HCT116 (cell line): ENCODE measurements at regions not wholly inside any gene's neighbourhood (a gene's known extent, or its start where the extent isn't known, plus 50 kb on each side); places are given as distances from the start of the nearest gene placed in this dataset.

ENCODE experiments used
- ATAC-seq: fragments of 200-7000 bp; cut with Tn5 transposase; 2 replicates; pipeline ENCODE4 v1.9.1; 2020; ENCODE audit warnings: mild to moderate bottlenecking, moderate library complexity
- BruUV-seq: library from RNA; stranded (reverse); fragments of 400-500 nt; replicated peaks from 2 replicates; lab custom pipeline; 2021; lab: Mats Ljungman, UMichigan
- CTCF ChIA-PET: fragments of 300-600 bp; sonication (Branson Sonifier 250); formaldehyde crosslinking; loops from one replicate; lab custom pipeline; 2021; ENCODE audit warnings: antibody characterized with exemption; lab: Charles Lee
- POLR2A ChIA-PET: fragments of 300-600, 350-600 bp; sonication (Branson Sonifier 250); formaldehyde crosslinking; loops from one replicate; lab custom pipeline; 2021; ENCODE audit warnings: antibody characterized with exemption; lab: Charles Lee
- RAD21 ChIA-PET, 2 experiments: fragments of 300-600 bp; sonication (Branson Sonifier 250); formaldehyde crosslinking; loops; one replicate each; lab custom pipeline; 2023; ENCODE audit warnings: low total read pairs in 2 of 2; ENCODE audit not compliant: uncharacterized antibody in 2 of 2, unreplicated experiment in 2 of 2, low non-redundant PET in 1 of 2; lab: Charles Lee
- DNase-seq: peaks from one replicate; pipeline ENCODE4 v3.0.0-alpha.2; 2010; ENCODE audit warnings: low read depth, low spot score
- H2AFZ ChIP-seq: fragments of 200-600 bp; shearing (Covaris generic), sonication (generic); 2 replicates; pipeline ENCODE4 v1.6.1; 2017; ENCODE audit warnings: low read depth, mixed run types, mixed read lengths, antibody characterized with exemption, low read length; ENCODE audit not compliant: poor library complexity, severe bottlenecking
- H3K27ac ChIP-seq: 2 replicates; pipeline ENCODE4 v1.5.1; 2012; ENCODE audit warnings: low read depth, low read length
- H3K27me3 ChIP-seq: fragments of 200-600 bp; sonication (generic); 2 replicates; pipeline ENCODE4 v1.6.1; 2016; ENCODE audit warnings: mixed run types, low read length, mixed read lengths; ENCODE audit not compliant: insufficient read depth
- H3K36me3 ChIP-seq, 2 experiments: fragments of 200-500 bp in 1 of 2; fragments of 200-600 bp in 1 of 2; sonication (Bioruptor generic) in 1 of 2; sonication (generic) in 1 of 2; 2 replicates each; pipeline versions ENCODE4 v1.5.1 to v1.6.1; 2014 to 2016; ENCODE audit warnings: low read length in 2 of 2, inconsistent platforms in 1 of 2, mixed read lengths in 1 of 2, mixed run types in 1 of 2; ENCODE audit not compliant: insufficient read depth in 2 of 2, control insufficient read depth in 1 of 2
- H3K4me1 ChIP-seq, 2 experiments: fragments of 200-600 bp in 1 of 2; sonication (generic) in 1 of 2; 2 replicates each; pipeline versions ENCODE4 v1.5.1 to v1.6.1; 2012 to 2017; ENCODE audit warnings: low read length in 2 of 2, inconsistent platforms in 1 of 2, mild to moderate bottlenecking in 1 of 2, mixed read lengths in 1 of 2, mixed run types in 1 of 2, moderate library complexity in 1 of 2; ENCODE audit not compliant: insufficient read depth in 2 of 2, control insufficient read depth in 1 of 2
- H3K4me2 ChIP-seq: fragments of 200-600 bp; sonication (generic); 2 replicates; pipeline ENCODE4 v1.6.1; 2017; ENCODE audit warnings: mixed run types, low read length, mixed read lengths
- H3K4me3 ChIP-seq, 2 experiments: fragments of 200-600 bp in 1 of 2; sonication (generic) in 1 of 2; replicated peaks in 1 of 2; 2 replicates each; pipeline ENCODE4 v1.5.1; 2011 to 2016; ENCODE audit warnings: low read length in 2 of 2, control low read depth in 1 of 2, low read depth in 1 of 2, mild to moderate bottlenecking in 1 of 2, mixed read lengths in 1 of 2, mixed run types in 1 of 2
- H3K79me2 ChIP-seq: fragments of 200-600 bp; sonication (generic); 2 replicates; pipeline ENCODE4 v1.6.1; 2017; ENCODE audit warnings: mild to moderate bottlenecking, mixed run types, low read length, moderate library complexity, mixed read lengths; ENCODE audit not compliant: insufficient read depth
- H3K9ac ChIP-seq: fragments of 200-600 bp; sonication (generic); 2 replicates; pipeline ENCODE4 v1.6.1; 2016; ENCODE audit warnings: low read length, mixed read lengths
- H3K9me2 ChIP-seq: fragments of 200-600 bp; sonication (generic), shearing (Covaris generic); 2 replicates; pipeline ENCODE4 v1.6.1; 2017; ENCODE audit warnings: mixed run types, mild to moderate bottlenecking, moderate library complexity; ENCODE audit not compliant: insufficient read depth
- H3K9me3 ChIP-seq, 2 experiments: fragments of 200-500 bp in 1 of 2; fragments of 200-600 bp in 1 of 2; sonication (Bioruptor generic) in 1 of 2; sonication (generic) in 1 of 2; 2 replicates each; pipeline ENCODE4 v1.6.1; 2014 to 2017; ENCODE audit warnings: low read length in 2 of 2, mixed read lengths in 2 of 2, inconsistent platforms in 1 of 2, low read depth in 1 of 2, mild to moderate bottlenecking in 1 of 2, mixed run types in 1 of 2, moderate library complexity in 1 of 2; ENCODE audit not compliant: control insufficient read depth in 1 of 2, insufficient read depth in 1 of 2
- H4K20me1 ChIP-seq: fragments of 200-600 bp; sonication (generic), shearing (Covaris generic); 2 replicates; pipeline ENCODE4 v1.6.1; 2017; ENCODE audit warnings: mixed run types, mild to moderate bottlenecking, moderate library complexity; ENCODE audit not compliant: insufficient read depth
- EGR1 ChIP-seq: IDR thresholded peaks from 2 replicates; pipeline ENCODE4 v1.6.1; 2012; ENCODE audit warnings: low read depth
- EZH2 ChIP-seq: fragments of 200-600 bp; sonication (generic); IDR thresholded peaks from 2 replicates; pipeline ENCODE4 v1.6.1; 2017; ENCODE audit warnings: antibody characterized with exemption, mixed run types
- JUND ChIP-seq: IDR thresholded peaks from 2 replicates; pipeline ENCODE4 v1.6.1; 2012
- POLR2A ChIP-seq: IDR thresholded peaks from 2 replicates; pipeline ENCODE4 v1.7.0; 2011; ENCODE audit warnings: borderline replicate concordance; ENCODE audit not compliant: insufficient read depth, insufficient read length; ENCODE audit errors: extremely low read depth
- POLR2AphosphoS5 ChIP-seq: IDR thresholded peaks from 2 replicates; pipeline ENCODE4 v1.6.1; 2011; ENCODE audit warnings: mild to moderate bottlenecking, low read depth, low read length, moderate library complexity
- SP1 ChIP-seq: IDR thresholded peaks from 2 replicates; pipeline ENCODE4 v1.6.1; 2012; ENCODE audit warnings: low read depth
- TCF7L2 ChIP-seq: IDR thresholded peaks from 2 replicates; pipeline ENCODE4 v1.7.0; 2011; ENCODE audit warnings: borderline replicate concordance, inconsistent platforms; ENCODE audit not compliant: insufficient read depth, insufficient read length; ENCODE audit errors: extremely low read depth
- YY1 ChIP-seq: IDR thresholded peaks from 2 replicates; pipeline ENCODE4 v1.6.1; 2011; ENCODE audit warnings: low read length, low read depth, moderate library complexity, mild to moderate bottlenecking; ENCODE audit not compliant: insufficient replicate concordance; ENCODE audit errors: extremely low read depth
- ZFX ChIP-seq: fragments of 450-650 bp; IDR thresholded peaks from 2 replicates; pipeline ENCODE4 v1.6.1; 2017
- intact Hi-C: fragments of 100-400 bp; cut with micrococcal nuclease; formaldehyde crosslinking; loops from 2 replicates; pipeline ENCODE4 v1.10.0; 2022
- TF ChIP-seq, protein P1 (sequence below): IDR thresholded peaks from 2 replicates; pipeline ENCODE4 v1.6.1; 2012
- TF ChIP-seq, protein P2 (sequence below): IDR thresholded peaks from 2 replicates; pipeline ENCODE4 v1.6.1; 2011; ENCODE audit warnings: mild to moderate bottlenecking, low read length, moderate library complexity; ENCODE audit not compliant: insufficient replicate concordance; ENCODE audit errors: extremely low read depth
- TF ChIP-seq, protein P3 (sequence below), 3 experiments: fragments of 200-600 bp in 1 of 3; sonication (generic) in 1 of 3; IDR thresholded peaks in 2 of 3; conservative IDR thresholded peaks in 1 of 3; 2 replicates each; pipeline ENCODE4 v1.5.1; 2012 to 2017; ENCODE audit warnings: low read depth in 2 of 3, low read length in 2 of 3, antibody characterized with exemption in 1 of 3, borderline replicate concordance in 1 of 3, control low read depth in 1 of 3, mild to moderate bottlenecking in 1 of 3, mixed read lengths in 1 of 3, mixed run types in 1 of 3, moderate library complexity in 1 of 3; ENCODE audit not compliant: insufficient read depth in 1 of 3

DNA sequence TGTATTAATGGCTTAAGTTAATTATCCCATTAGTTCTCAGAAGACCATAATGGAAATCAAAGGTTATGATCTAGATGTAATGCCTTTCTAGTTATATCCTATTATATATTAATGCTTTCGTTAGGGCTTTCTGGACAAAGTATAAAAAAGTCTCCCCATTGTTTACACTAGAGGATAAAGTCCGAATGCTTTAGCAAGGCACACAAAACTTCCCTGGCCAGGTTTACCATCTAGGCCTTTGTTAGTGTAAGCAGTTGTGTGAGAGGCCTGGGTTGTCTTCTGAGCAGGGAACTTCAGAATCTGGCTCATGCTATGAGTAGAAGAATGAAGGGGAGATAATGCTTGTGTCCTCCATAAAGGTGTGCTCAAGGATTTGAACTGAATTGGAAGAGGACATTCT lies 106.3 kb upstream of the MEIS2 start:
- no TSS peak for BruUV-seq
- intact Hi-C loops, result no loop called here
- H4K20me1 ChIP-seq, result no peaks in the 10 kb centered on the region
- H3K9ac ChIP-seq, result no peak overlapping the region
- no peaks in the 10 kb centered on the region; a peak in 1 of 4 replicates for H3K4me1 ChIP-seq
- no peaks in the 10 kb centered on the region for H3K79me2 ChIP-seq
- no peak overlapping the region for H3K27ac ChIP-seq
- CTCF ChIA-PET, result no interaction called here
- RAD21 ChIA-PET, result no interaction called here
- POLR2A ChIA-PET, result interaction anchor here (0.6 kb wide), 1 partner anchor 587 kb away, joined by 3 read pairs; no protein-coding TSS in a partner anchor
- no peak overlapping the region for H3K4me3 ChIP-seq
- H2AFZ ChIP-seq, result no peak overlapping the region
- DNase-seq (no peak), ATAC-seq (no peak)
- H3K36me3 ChIP-seq, result no peaks in the 10 kb centered on the region
- TF ChIP-seq YY1 (no peak), JUND (no peak), SP1 (no peak), ZFX (no peak)
- TF ChIP-seq, protein P1, sequence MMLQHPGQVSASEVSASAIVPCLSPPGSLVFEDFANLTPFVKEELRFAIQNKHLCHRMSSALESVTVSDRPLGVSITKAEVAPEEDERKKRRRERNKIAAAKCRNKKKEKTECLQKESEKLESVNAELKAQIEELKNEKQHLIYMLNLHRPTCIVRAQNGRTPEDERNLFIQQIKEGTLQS, result no peak
- no peak overlapping the region for H3K4me2 ChIP-seq
- no peaks in the 10 kb centered on the region for H3K27me3 ChIP-seq
- H3K9me3 ChIP-seq, result no peaks in the 10 kb centered on the region
- H3K9me2 ChIP-seq, result no peaks in the 10 kb centered on the region

DNA sequence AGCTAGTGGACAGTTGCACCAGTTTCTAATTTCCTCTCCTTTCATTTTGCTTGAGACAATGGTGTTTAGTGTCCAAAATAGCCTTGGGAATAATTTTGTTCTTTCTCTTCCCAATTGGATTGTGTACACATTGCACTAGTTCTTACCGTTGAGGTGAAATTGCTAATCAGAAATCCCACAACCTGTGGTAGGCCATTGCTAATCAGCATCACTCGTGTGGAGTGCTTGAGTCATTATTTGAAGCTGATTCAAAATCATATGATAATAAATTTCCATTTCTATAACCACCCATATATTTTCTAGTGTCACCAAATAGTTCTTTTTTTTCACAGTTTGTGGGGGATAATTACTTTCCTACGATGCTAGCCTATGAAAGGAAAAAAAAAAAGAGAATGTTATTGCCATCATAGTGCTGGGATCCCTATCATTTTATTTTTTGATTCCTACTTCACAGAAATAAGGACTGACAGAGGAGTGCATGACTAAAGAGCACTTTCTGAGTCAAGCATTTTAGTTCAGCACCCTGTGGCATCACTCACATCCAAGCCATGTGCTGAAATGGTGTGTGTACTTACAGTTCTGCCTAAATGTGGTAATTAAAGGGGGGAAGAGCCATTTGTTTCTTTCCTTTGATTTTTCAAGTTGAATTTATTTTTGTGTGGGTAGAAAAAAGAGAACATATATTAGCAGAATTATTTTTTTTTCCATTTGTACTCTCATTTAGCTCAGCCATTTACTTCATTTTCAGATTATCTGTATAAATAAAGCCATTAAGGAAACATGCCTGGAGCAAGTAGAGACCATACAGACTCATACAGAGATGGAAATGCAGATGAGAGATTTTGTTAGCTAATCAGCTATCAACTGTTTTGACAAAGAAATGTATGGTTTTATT lies 108.0 kb upstream of the MEIS2 start:
- no peaks in the 10 kb centered on the region for H4K20me1 ChIP-seq
- no peaks in the 10 kb centered on the region for H3K9me3 ChIP-seq
- H3K4me2 ChIP-seq, result no peak overlapping the region
- RAD21 ChIA-PET, result no interaction called here
- no peak overlapping the region for H2AFZ ChIP-seq
- DNase-seq (no peak), ATAC-seq (no peak)
- H3K36me3 ChIP-seq, result no peaks in the 10 kb centered on the region
- no peaks in the 10 kb centered on the region for H3K9me2 ChIP-seq
- TF ChIP-seq, protein P1, result no peak
- no peak for TF ChIP-seq YY1
- TF ChIP-seq SP1, result no peak
- TF ChIP-seq TCF7L2, result no peak
- TF ChIP-seq, protein P2, sequence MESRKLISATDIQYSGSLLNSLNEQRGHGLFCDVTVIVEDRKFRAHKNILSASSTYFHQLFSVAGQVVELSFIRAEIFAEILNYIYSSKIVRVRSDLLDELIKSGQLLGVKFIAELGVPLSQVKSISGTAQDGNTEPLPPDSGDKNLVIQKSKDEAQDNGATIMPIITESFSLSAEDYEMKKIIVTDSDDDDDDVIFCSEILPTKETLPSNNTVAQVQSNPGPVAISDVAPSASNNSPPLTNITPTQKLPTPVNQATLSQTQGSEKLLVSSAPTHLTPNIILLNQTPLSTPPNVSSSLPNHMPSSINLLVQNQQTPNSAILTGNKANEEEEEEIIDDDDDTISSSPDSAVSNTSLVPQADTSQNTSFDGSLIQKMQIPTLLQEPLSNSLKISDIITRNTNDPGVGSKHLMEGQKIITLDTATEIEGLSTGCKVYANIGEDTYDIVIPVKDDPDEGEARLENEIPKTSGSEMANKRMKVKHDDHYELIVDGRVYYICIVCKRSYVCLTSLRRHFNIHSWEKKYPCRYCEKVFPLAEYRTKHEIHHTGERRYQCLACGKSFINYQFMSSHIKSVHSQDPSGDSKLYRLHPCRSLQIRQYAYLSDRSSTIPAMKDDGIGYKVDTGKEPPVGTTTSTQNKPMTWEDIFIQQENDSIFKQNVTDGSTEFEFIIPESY, result no peak
- no peak for TF ChIP-seq EZH2
- TF ChIP-seq EGR1, result no peak
- TF ChIP-seq POLR2AphosphoS5, result no peak
- TF ChIP-seq POLR2A, result no peak
- TF ChIP-seq JUND, result no peak
- TF ChIP-seq, protein P3, sequence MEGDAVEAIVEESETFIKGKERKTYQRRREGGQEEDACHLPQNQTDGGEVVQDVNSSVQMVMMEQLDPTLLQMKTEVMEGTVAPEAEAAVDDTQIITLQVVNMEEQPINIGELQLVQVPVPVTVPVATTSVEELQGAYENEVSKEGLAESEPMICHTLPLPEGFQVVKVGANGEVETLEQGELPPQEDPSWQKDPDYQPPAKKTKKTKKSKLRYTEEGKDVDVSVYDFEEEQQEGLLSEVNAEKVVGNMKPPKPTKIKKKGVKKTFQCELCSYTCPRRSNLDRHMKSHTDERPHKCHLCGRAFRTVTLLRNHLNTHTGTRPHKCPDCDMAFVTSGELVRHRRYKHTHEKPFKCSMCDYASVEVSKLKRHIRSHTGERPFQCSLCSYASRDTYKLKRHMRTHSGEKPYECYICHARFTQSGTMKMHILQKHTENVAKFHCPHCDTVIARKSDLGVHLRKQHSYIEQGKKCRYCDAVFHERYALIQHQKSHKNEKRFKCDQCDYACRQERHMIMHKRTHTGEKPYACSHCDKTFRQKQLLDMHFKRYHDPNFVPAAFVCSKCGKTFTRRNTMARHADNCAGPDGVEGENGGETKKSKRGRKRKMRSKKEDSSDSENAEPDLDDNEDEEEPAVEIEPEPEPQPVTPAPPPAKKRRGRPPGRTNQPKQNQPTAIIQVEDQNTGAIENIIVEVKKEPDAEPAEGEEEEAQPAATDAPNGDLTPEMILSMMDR (IDR thresholded peaks at IDR 0.05 in 2 of 3, conservative IDR thresholded peaks at IDR 0.05 in 1 of 3; ENCODE audit: borderline replicate concordance in 1 of 3, insufficient read depth in 1 of 3, low read depth in 2 of 3, low read length in 2 of 3), result no peak
- no peak overlapping the region for H3K4me3 ChIP-seq
- no TSS peak for BruUV-seq
- no peak overlapping the region for H3K9ac ChIP-seq
- H3K27ac ChIP-seq, result no peak overlapping the region
- CTCF ChIA-PET, result no interaction called here
- H3K79me2 ChIP-seq, result no peaks in the 10 kb centered on the region
- no peaks in the 10 kb centered on the region; a peak in 1 of 4 replicates for H3K4me1 ChIP-seq
- POLR2A ChIA-PET, result no interaction called here
- intact Hi-C loops, result no loop called here
- no peaks in the 10 kb centered on the region for H3K27me3 ChIP-seq
